ENCODE measurements at regions not wholly inside any gene's neighbourhood (a gene's known extent, or its start where the extent isn't known, plus 50 kb on each side); places are given as distances from the start of the nearest gene placed in this dataset.

- no peak for TF ChIP-seq POLR2A (IDR thresholded peaks at IDR 0.05; ENCODE audit: low read depth, low read length)
- no peak for TF ChIP-seq POLR2AphosphoS5 (IDR thresholded peaks at IDR 0.05; ENCODE audit: low read depth, low read length)
- TF ChIP-seq TAF1 (IDR thresholded peaks at IDR 0.05; ENCODE audit: low read depth, low read length) = no peak
Measured at GRCh38 chr7:25802057-25802456, 349.9 kb upstream of the NFE2L3 start.
